ENCODE measurements at regions not wholly inside any gene's neighbourhood (a gene's known extent, or its start where the extent isn't known, plus 50 kb on each side); places are given as distances from the start of the nearest gene placed in this dataset.
"Not testable (repeated sequence)": the region's sequence is repeated elsewhere in the genome, so short reads cannot be mapped to it uniquely, and the experiment has no call there.

- intact Hi-C loops (cut with micrococcal nuclease): no loop called here
Observed at GRCh38 chr2:231644426-231644825, 51.8 kb downstream of the TEX44 start.

GRCh38 chr2:231646476-231646875 is 53.8 kb downstream of the TEX44 start:
- intact Hi-C loops (cut with micrococcal nuclease): no loop called here

- intact Hi-C loops (cut with micrococcal nuclease): loop anchor here (2.0 kb wide), 2 partner anchors 28 to 66 kb away; no protein-coding TSS in a partner anchor
Observed at GRCh38 chr2:231648579-231649174, 56.0 kb downstream of the TEX44 start.

GRCh38 chr2:231651561-231651960 is 56.8 kb upstream of the PTMA start:
- intact Hi-C loops (cut with micrococcal nuclease): not testable (repeated sequence)

GRCh38 chr2:231655488-231655887 is 52.8 kb upstream of the PTMA start:
- intact Hi-C loops (cut with micrococcal nuclease): no loop called here

- intact Hi-C loops (cut with micrococcal nuclease): no loop called here
Observed at GRCh38 chr2:231655894-231656293, 52.4 kb upstream of the PTMA start.

Measured in T-helper 2 cell treated with Interferon-gamma antibody and Interleukin-4, amounts not matched to agents 100 ng/mL and 5 ng/mL, for 36 hours (primary cell).